Fibroblast of skin of right quadriceps (primary cell): ENCODE measurements at regions not wholly inside any gene's neighbourhood (a gene's known extent, or its start where the extent isn't known, plus 50 kb on each side); places are given as distances from the start of the nearest gene placed in this dataset.
A peak's percentile ranks its signal among the peaks of the same experiment; 100 is the strongest.

Source experiments
- DNase-seq: peaks from one replicate; pipeline ENCODE4 v3.0.0-alpha.2; 2013

DNA sequence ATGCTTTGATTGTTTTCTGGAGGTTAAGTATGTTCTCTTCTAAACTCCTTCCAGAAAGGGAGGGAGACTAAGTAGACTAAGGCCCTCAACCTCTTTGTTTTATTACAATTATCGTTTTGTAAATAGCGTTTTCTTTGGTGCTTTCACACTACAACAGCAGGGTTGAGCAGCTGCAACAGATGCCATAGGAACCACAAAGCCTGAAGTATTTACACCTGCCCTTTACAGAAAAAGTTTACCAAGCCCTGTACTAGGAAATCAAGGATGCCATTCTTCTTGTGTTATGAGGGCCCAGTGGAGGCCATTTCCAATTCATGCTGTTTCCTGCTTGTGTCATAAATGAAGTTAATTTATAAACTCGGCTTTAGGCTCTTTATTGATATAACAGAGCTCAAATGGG, 914.8 kb downstream of the DCDC2C start:
- DNase-seq = no peak

DNA sequence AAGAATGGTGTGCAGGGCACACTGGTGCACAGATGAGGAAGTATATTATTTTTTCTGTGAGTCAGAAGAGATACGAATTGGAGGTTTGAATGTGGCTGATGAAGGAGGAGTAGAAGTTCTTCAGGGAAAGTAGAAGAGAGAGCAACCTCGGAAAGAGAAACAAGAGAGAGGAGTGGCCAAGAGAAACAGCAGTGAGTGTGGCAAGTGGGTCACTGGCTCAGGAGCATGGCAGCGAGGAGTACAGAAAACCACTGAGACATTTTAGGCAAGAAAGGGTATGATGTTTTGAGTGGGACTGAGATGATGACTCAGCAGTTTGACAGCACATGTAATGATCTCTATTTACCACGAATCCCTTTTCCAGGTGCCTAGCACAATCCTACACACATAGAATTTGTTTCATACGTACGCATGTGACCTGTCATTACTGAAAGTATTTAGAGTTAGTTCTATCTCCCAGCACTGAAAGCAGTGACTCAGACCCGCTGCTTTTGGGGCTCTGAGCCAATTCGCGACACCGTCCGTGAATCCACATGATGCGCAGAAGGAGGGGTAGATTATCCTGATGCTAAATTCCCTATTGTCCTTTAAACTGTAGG, 915.4 kb downstream of the DCDC2C start:
- no peak for DNase-seq

DNA sequence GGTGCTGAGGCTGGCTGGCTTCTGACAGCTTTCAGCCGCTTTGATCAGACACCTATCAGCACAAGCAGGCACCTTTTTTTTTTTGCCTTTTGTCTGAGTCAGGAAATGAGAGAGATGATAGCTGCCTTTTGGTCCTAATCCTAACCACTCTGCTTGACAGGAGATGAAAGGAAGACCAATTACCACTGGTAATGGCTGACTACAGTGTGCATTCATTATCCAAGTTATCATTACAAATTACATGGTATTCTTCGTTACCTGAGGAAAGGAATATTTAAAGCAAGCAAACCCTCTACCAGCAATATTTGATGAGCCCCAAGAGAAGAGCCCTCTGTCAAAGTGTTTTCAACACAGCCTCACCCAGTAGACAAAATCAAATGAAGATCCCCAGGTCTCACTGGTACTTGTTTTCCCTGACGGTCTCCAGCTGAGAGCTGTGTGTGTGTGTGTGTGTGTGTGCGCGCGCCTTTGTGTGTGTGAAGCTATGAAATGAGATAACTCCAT, 925.7 kb downstream of the DCDC2C start:
- DNase-seq = no peak

DNA sequence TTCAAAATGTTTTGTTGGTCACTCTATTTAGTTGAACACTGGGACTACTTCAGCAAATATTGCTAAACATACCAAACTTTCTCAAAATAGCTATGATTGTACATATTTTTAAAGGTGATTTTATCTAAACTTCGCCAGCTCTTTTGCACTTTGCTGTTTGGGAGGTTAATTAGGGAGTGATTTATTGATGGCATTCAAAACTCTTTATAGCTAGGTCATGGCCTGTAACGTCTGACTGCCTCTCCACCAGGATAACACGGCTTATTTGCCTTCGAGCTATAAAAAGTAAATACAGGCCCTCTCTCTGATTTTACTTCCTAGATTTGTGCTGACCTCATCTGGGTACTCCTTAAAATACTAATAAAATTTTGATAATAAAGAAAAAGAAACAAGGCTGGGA, 931.9 kb downstream of the DCDC2C start:
- no peak for DNase-seq

DNA sequence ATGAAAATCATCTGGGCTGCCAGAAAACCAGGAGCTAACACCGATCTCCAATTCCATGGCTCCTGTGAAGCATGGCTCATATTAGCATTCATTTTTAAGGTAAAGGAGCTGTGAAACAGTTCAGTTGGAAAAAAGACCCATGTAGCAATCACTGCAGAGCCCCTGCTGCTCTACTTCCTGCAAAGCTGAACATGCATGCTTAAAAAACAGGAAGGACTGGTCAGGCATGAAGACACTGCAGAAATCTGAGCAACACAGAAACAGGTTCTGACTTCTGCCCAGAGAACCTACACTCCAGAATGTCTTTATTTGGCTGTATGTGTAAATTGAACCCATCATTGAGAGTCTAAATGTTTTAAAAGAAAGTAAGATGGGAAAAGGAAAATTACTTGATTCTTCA, 950.6 kb downstream of the DCDC2C start:
- no peak for DNase-seq

DNA sequence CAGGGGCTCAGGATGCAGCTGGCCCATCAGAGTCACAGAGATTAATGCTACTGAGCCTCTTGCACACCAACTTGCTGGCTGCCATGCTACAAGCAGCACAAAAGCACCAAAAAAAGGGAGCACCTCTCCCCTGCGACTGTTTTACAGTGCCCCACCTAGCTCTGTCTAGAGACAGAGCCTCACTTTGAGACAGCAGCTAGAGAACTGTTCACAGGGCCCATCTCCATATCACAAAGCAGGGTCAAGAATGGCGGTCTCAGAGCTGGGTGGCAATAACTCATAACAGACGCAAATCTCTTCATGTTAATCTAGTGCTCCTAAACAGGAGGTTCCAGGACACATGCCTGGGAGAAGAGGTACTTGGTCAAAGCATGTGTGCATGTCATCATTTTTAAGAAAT, 953.0 kb downstream of the DCDC2C start:
- DNase-seq = no peak

DNA sequence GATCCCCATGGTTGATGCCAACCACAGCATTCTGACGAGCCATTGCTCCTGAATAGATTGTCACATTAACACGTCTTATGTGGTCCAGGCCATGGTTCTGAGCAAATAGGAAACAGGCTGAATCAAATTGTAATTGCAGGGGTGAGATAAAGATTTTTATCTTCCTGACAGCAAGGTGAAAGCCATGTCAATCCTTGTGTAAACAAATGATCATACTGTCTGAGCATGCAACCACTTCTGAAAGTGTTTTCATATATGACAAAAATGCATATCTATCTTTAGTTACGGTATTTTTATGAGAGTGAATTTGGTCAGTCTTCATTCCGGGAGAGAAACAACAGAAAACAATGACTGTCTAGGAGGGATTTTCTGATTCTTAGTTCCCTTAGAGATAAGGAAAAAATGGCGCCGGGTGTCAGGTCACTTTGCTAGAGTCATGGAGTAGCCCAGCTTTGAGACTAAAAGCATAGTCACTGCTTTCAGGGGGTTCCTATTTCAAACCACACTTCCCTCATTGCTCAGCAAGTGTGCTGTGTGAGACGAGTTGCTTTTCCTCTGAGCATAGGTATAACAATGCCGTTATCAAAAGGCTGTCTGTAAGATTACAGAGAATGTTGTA, 958.9 kb downstream of the DCDC2C start:
- DNase-seq = no peak

DNA sequence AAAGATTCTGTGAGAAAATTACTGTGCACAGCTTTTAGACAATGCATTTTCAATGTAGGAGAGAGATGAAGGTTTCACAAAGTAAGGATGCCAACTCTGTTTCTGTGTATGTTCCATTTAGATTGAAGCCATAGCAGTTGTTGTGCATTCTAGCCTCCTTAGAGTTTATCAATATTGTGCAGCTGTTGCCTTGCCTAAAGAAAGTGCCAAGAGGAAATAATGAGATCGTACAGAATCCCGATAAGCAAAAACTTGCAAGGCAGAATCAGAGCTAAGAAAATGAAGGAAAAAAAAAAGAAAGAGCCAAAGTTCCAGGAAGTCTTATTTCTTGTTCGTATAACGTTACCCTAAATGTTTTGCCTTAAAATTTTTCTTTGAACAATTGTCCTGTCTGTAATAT, 965.0 kb downstream of the DCDC2C start:
- DNase-seq = no peak

DNA sequence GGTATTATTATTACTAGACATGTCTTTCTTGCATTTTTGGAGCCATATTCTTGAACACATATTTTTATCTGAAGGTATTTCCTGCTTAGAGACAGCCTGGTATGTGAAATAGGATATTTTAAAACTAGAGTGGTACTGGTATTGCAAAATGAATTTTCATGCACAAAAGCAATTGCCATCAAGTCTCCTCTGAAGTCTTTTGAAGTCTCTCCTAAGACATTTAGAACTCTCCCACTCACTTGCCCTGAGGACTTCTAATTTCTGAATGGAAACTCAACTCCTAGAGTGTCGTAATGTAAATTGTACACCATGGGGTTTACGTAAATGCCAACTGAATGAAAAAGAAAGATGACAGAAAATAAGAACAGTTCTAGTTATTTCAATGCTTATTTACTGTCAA, 967.0 kb downstream of the DCDC2C start:
- no peak for DNase-seq

DNA sequence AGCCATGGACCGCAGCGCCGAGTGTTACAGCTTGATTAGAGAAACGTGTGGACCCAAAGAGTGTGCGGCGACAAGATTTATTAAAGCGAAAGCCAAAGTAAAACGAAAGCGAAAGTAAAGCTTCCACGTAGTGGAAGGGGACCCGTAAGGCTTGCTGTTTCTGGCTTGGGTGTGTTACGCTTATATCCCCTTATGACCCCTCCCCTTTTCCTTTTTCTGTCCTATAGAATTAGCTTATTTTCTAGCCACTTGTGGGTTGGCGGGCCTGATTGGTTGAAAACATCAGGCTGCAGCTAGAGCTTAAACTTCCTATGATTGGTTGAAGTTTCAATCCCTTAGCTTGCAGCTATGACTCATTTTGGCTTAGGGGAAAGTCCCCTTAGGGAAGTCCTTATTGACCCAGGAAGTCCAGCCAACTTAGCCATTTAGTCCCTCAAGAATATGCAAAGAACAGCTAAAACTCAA, 969.7 kb downstream of the DCDC2C start:
- no peak for DNase-seq

DNA sequence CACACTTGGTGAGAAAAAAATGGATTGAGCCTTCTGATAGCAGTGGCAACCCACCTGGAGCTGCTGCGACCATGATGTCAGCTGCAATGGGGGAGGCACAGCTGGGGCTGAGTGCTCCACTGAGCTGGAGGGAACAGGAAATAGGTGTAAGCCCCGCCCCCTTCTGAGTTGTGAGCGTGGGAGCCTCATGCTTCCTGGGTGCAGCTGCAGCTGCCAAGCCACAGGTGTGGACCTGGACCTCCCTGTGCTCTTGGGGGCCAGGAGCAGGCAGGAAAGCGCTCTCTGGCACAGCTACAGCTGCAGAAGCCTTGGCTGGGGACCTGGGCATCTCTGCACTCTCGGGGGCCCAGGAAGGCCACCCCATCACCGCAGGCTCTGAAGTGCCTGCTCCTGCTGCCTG, 970.6 kb downstream of the DCDC2C start:
- DNase-seq = no peak

DNA sequence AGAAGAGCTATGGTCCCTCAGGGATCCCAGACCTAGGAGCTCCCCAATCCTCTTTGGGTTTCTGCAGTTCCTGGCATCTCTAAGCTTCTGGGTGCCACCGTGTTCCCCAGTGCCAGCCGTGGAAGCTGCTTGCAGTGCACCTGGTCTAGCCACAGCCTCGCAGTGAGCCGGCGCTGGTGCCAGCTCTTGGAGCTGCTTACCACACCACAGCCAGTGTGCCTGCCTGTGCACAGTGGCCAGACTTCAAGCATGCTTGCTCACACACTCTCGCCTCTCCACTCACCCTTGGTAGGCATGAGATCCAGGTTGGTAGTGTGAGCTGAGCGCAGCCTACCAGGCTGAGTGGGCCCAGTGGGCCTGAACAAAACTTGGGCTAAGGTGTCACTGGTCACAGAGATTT, 971.9 kb downstream of the DCDC2C start:
- DNase-seq = no peak

DNA sequence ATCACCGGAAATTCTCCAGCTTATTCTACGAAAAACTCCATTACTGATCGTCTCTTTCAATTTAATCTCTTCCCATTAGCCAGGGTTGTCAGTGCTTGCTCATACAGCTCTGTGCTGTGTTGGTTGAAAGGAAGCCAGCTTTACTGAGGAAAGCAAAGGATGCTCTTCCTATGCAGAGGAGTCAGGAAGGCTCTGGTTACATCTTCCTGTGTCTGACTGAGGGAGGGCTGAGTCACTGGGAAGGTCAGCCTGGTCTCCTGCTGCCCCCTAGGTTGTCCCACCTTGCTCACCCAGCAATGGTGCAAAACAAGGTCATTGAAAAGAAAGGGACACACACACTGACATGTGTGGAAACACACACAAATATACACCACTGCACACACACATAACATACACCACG, 975.6 kb downstream of the DCDC2C start:
- DNase-seq = no peak

DNA sequence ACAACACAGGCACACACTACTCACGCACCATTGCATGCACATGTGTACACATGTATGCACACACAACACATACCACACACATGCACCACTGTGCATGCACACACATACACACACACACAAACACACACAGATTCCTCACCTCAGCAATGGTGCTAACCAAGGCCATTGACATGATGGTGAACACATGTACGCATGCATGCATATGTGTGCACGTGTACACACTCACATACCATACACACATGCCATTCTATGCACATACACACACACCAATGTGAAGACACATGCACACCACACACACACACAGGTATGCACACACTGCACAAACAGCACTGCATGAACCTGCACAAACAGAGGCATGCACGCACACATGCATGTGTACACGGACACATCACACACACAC, 976.0 kb downstream of the DCDC2C start:
- no peak for DNase-seq

DNA sequence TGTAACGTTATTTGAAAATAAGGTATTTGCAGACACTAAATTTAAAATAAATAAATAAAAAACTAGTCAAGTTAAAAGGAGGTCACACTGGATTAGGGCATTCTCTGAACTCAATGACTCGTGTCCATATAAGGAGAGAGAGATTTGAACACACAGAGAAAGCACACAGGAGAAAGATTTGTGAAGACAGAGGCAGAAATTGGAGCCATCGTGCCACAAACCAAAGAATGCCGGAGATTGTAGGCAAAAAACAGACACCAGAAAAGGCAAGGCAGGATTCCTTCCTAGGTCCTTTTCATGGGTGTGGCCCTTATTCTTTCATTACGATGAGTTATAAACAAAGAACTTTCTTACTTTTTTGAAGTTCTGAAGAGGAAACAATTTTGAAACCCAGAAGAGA, 981.5 kb downstream of the DCDC2C start:
- no peak for DNase-seq

DNA sequence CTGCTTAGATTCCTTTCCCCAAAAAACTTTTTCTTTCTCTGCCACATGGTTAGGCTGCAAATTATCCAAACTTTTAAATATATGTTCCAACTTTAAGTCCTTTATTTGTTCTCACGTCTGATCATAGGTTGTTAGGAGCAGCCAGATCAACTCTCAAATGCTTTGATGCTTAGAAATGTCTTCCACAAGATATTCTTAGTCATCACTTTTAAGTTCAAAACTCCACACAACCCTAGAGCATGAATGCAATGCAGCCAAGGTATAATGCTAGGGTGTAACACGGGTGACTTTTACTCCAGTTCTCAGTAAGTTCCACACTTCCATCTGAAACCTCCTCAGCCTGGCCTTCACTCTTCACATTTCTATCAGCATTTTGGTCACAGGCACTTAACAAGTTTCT, 987.5 kb downstream of the DCDC2C start:
- DNase-seq = no peak

DNA sequence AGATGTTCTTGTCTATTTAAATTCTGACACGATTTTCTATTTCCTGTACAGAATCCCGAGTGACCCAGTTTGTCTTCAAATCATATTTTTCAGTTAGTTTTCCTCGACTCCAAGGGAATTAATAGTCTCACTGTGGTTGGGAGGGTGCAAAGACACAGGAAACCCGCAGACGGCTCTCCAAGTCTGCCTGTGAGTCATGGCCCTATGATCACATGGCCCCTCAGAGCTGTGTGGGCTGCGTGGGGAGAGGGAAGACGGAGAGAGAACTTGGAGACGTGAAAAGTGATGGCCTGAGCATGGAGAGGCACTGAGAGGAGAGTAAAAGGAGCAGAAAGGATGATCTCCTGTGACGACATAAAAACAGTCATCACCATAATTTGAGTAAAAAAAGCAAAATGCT, 989.9 kb downstream of the DCDC2C start:
- DNase-seq = peak; percentile 4

DNA sequence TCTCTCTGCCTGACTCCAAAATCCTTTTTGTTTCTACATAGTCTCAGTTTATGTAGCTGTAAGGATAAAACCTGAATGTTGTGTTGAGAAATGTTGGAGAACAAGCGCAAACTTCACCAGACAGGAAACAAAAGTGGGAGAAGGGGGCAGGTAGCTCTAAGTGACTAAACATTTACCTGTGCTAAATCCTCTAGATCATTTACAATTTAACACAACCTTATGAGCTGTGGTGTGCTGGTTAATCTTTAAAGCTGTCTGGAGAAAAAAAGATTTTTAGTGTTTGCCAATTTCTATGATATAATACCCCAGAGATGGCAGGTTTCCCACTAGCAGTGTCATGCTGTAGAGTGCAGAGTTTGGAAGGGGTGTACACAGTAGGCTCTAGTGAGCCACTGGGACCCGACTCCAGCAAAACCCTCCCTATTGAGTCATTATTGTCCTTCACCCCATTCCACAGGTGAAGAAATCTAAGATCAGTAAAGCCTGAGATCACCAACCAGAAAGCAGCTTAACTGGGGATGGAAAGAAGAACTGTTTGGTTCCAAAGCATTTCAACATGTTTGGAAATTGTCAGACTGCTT, 992.0 kb downstream of the DCDC2C start:
- no peak for DNase-seq

DNA sequence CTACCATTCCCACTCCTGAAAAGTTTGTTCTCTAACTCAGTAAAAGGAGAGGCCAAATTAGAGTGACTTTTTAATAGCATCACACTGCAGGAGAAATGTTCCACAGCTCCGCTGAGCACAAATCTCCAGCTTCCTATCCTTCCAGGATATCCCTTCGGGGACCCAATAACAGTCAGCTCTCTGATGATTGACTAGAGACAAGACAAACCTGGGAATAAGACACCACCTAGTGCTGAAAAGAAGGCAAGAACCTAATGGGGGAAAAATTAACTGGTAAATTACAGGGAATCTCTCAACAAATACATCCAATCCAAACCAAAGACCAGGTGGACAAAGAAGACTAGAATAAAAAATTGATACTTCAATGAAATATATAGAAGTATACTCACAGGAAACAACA, 977.1 kb upstream of the SOX11 start:
- DNase-seq = no peak

DNA sequence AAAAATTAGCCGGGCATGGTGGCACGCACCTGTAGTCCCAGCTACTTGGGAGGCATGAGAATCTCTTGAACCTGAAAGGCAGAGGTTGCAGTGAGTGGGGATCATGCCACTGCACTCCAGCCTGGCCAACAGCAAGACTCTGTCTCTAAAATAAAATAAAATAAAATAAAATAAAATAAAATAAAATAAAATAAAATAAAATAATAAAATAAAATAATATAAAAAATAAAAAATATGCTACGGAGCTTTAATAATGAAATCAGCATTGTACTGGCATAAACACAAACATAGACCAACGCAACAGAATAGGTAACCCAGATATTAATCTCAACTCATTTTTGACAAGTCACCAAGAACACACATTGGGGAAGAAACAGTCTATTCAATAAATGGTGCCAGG, 973.4 kb upstream of the SOX11 start:
- DNase-seq = no peak

DNA sequence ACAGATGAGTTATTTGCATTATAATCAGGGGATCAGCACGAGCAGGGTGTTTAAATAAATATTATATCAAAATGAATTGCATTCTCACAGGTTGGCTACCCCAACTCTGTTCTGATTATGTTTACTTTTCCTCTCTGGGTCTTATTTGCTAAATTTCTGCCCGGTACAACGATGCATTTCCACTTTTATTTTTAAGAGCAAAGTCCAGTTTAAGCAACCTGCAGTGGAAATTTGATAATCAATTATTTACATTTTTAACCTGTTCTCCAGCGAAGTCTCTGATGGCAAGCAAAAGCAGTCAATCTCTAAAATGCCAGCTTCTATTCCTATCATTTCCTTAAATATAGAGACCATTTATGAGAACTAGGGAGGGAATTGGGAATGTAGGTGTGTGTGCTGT, 966.6 kb upstream of the SOX11 start:
- DNase-seq = no peak

DNA sequence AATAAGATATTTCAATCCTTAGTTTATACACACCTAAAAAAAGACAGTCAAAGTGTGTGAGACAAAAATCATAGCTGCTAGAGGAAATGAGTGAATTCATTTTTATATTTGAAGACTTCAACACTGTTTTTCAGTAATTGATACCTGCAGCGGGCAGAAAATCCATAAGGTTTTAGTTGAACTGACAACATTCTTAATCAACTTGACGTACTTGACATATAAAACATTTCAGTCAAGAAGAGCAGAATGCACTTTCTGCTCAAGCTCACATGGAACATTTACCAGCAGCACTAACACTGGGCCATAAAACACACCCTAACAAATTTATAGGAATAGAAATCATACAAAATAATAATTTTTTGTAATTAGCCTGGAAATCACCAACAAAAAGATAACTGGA, 959.6 kb upstream of the SOX11 start:
- no peak for DNase-seq

DNA sequence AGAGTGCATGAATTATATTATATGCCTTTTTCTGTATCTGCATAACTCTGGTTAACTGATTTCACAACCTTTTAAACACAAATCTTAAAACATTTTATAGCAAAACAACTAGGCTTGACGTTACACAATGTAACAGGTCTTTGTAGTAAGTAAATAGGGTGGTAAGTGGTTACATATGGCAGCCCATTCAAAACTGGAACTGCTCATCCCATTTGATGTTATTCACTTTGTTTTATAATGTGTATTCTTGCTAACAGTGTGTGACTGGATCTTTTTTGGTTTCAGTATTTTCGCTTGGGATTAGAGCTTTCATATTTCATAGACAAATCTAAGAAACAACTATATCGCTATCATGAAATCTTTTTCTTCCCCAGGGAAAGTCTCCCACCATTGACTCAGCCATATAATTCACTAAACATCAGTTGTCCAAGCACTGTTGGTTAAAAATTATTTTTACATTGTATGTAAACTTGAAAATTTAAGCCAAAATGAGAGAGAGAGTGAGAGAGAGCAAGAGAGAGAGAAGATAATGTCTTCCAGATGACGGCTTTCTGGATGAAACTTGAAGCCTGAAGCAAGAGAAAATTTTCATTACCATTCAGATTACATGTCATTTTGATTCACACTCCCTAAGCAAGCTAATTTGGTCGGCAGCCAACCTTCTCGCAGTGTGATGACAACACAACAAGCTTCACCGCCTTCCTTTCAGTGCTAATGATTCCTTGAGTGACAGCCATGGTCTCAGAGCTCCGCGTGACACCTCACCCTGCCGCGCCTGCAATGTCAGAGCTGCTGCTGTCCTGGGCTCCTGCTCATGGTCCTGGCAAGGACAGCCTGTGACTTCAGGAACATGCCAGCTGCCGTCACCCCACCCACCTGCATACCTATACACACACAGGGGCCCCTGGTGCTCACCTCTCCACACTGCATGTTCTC, 946.9 kb upstream of the SOX11 start:
- peak; percentile 9 for DNase-seq

DNA sequence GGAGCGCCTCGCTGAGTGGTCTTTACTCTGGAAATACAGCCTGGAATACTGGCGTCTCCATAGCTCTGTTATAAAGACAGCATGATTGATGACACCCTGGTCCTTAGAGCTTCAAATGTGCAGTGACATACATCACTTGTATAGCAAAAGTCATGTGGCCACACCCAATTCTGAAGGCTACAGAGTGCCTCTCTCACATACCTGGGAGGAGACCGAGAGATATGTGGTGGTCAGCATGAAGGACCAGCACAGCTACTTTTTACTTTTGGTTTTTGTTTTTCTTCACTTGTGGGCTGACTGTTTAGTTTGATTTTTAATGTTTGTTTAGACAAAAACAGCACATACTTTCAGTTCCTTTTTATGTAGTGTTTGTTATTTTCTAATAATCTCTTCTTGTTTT, 938.5 kb upstream of the SOX11 start:
- DNase-seq = no peak
